ENCODE measurements at regions not wholly inside any gene's neighbourhood (a gene's known extent, or its start where the extent isn't known, plus 50 kb on each side); places are given as distances from the start of the nearest gene placed in this dataset.

DNA sequence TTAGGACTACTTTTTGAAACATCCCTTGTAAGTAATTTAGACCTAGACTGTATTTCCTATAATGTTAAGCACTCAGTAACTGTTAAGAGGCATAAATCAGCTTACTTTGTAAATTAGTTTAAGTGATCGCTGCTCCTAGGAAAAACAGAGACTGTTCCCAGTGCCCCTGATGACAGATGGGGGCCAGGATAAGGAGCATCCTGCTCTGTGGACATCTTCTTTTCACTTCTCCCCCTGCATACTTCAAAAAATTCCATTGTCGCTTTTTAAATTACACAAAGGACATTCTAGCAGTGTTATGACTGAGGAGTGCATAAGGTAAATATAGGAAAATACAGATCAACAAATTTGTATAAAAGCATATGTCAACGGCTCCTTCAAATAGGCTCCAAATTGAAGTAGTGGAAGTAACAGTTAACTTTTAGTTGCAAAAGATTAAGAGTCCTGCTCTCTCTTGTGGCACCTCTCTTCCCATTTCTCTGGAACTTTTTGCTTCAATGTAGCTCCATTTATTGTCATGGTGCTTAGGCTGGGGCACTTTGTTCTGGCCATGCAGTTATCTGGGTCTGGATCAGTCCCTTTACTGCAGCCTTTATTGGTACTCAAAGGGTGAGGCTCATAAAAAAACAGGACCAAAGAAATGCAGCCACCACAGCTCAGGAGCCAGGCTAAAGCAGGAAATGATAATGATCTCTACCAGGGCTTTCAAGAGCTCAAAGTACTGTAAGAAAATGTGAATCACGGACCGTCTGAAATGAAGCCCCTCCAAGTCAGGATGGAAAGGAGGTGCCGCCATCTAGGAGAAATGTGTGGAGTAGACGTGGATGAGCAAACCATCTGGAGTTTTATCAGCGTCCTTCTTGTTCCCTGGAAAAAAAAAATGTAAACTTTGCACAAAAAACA, 162.1 kb upstream of the ZNF516 start:
- TF ChIP-seq, protein P1, sequence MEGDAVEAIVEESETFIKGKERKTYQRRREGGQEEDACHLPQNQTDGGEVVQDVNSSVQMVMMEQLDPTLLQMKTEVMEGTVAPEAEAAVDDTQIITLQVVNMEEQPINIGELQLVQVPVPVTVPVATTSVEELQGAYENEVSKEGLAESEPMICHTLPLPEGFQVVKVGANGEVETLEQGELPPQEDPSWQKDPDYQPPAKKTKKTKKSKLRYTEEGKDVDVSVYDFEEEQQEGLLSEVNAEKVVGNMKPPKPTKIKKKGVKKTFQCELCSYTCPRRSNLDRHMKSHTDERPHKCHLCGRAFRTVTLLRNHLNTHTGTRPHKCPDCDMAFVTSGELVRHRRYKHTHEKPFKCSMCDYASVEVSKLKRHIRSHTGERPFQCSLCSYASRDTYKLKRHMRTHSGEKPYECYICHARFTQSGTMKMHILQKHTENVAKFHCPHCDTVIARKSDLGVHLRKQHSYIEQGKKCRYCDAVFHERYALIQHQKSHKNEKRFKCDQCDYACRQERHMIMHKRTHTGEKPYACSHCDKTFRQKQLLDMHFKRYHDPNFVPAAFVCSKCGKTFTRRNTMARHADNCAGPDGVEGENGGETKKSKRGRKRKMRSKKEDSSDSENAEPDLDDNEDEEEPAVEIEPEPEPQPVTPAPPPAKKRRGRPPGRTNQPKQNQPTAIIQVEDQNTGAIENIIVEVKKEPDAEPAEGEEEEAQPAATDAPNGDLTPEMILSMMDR (IDR thresholded peaks at IDR 0.05), result no peak
- no peak for TF ChIP-seq ZFX (IDR thresholded peaks at IDR 0.05; ENCODE audit: borderline replicate concordance)
- no peak overlapping the region for H3K27ac ChIP-seq

DNA sequence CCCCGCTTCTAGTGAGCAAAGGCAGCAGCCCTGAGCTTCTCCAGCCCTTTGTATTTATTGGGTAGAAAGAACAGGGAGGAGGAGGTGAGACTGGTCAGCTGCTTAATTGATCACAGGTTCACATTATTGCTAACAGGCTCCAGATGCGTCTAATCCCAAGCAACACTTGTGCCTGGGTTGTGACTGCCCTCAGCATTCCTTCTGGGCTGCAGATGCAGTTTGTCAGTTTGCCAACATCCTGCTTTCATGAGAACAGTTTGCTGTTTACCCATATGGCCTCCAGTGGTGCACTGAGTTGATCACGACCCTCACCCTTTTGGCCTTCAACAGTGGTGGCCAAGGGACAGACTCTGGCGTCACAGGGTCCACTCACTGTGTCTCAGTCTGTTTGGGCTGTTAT, 159.5 kb upstream of the ZNF516 start:
- no peak overlapping the region for H3K27ac ChIP-seq
- TF ChIP-seq, protein P1 (IDR thresholded peaks at IDR 0.05), result no peak
- no peak for TF ChIP-seq ZFX (IDR thresholded peaks at IDR 0.05; ENCODE audit: borderline replicate concordance)

DNA sequence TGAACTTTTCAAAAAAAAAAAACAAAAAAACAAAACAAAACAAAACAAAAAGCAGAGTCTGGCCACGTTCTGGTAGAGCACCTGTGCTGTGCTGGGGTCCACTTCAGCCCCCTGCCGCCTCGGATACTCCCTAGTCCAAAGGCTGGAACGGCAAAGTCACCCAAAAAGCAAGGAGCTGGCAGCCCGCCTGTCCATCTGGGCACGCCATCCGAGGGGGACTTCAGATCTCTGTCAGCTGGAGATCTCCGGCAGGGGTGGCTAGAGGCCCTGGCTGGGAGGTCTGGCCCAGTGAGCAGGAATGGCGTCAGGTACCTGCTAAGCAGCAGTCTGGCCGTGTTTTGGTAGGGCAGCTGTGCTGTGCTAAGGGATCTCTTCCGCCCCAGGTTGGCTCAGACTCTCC, 152.3 kb upstream of the ZNF516 start:
- no peak overlapping the region for H3K27ac ChIP-seq
- TF ChIP-seq ZFX (IDR thresholded peaks at IDR 0.05; ENCODE audit: borderline replicate concordance), result no peak
- TF ChIP-seq, protein P1 (IDR thresholded peaks at IDR 0.05), result no peak

DNA sequence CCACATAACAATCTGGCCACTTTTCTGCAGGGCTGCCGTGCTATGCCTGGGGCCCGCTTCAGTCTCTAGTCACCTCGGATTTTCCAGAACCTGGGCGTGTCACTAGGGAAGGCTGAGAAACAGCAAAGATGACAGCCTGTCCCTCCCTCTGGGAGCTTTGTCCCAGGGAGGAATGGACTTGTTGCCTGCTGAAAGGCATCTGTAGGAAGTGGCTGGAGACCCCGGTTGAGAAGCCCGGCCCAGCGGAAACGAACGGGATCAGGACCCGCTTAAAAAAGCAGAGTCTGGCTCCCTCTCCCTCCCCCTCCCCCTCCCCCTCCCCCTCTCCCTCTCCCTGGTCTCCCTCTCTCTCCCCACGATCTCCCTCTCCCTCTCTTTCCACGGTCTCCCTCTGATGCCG, 149.5 kb upstream of the ZNF516 start:
- no peak overlapping the region for H3K27ac ChIP-seq
- TF ChIP-seq, protein P1 (IDR thresholded peaks at IDR 0.05), result no peak
- no peak for TF ChIP-seq ZFX (IDR thresholded peaks at IDR 0.05; ENCODE audit: borderline replicate concordance)

DNA sequence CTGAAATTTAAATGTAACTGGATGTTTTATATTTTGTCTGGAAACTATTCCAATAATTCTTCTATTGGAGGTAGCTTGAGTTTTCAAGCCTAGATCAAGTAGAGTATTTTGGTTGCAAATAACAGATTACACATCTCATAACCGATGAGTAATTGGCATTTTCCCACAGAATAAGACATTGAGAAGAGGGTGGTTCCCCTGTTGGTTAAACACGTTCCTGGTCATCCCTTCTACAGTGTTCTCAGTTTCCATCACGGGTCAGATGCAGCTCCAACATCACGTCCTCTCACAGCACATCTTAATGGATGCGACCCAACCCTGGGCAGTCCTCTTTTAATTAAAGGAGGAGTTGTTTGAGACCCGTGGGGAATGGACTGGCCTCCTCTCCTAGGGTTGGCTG, 149.0 kb upstream of the ZNF516 start:
- H3K27ac ChIP-seq, result no peak overlapping the region
- TF ChIP-seq ZFX (IDR thresholded peaks at IDR 0.05; ENCODE audit: borderline replicate concordance), result no peak

DNA sequence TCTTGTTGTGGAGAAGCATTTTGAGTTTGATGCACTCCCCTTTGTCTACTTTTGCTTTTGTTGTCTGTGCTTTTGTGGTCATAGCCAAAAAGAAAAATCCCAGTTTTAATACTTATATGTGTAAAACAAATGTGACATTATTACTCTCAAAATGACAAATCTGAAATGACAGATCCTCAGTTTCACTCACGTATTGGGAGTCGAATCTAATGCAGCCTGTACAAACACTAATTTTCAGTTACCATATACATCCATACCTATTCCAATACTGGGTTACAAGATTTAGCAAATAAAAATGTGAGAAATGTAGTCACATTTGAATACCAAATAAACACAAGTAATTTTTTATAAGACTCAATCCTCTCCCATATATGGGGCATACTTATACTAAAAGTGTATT, 148.2 kb upstream of the ZNF516 start:
- TF ChIP-seq, protein P1 (IDR thresholded peaks at IDR 0.05), result no peak
- TF ChIP-seq ZFX (IDR thresholded peaks at IDR 0.05; ENCODE audit: borderline replicate concordance), result no peak
- no peak overlapping the region for H3K27ac ChIP-seq

DNA sequence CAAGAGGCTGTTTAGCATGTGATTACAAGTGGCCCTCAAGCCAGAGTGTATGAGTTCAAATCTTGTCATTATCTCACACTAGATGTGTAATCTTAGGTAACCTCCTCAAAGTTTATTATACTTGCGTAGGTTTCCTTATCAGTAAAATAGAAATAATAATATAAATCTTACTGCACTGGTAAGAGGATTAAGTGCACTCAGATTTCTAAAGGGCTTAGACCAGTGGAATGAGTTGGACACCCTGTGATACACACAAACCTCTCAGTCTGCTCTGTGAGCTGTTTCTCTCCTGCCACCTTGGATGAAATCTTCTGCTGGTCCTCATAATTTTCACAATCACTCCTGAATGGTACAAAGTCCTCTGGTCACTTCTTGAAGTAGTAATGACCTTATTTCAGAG, 145.4 kb upstream of the ZNF516 start:
- TF ChIP-seq ZFX (IDR thresholded peaks at IDR 0.05; ENCODE audit: borderline replicate concordance), result no peak
- TF ChIP-seq, protein P1 (IDR thresholded peaks at IDR 0.05), result no peak
- H3K27ac ChIP-seq, result no peak overlapping the region
